Calu3 (cell line): ENCODE measurements at regions not wholly inside any gene's neighbourhood (a gene's known extent, or its start where the extent isn't known, plus 50 kb on each side); places are given as distances from the start of the nearest gene placed in this dataset.
"Not testable (repeated sequence)": the region's sequence is repeated elsewhere in the genome, so short reads cannot be mapped to it uniquely, and the experiment has no call there.

Experiments
- BruUV-seq: library from RNA; stranded (reverse); fragments of 400-500 nt; replicated peaks from 2 replicates; lab custom pipeline; 2021; lab: Mats Ljungman, UMichigan
- CTCF ChIA-PET: fragments of 300-600 bp; sonication (Branson Sonifier 250); formaldehyde crosslinking; loops from one replicate; lab custom pipeline; 2022; ENCODE audit warnings: antibody characterized with exemption; lab: Charles Lee
- DNase-seq: peaks from one replicate; pipeline ENCODE4 v3.0.0; 2022
- H3K27ac Mint-ChIP-seq: one replicate; pipeline ENCODE4 v1.8.0; 2022; ENCODE audit warnings: mixed read lengths; ENCODE audit not compliant: unreplicated experiment
- H3K27me3 Mint-ChIP-seq: one replicate; pipeline ENCODE4 v1.8.0; 2022; ENCODE audit warnings: mixed read lengths; ENCODE audit not compliant: unreplicated experiment
- H3K36me3 Mint-ChIP-seq: one replicate; pipeline ENCODE4 v1.8.0; 2022; ENCODE audit warnings: mild to moderate bottlenecking, moderate library complexity, mixed read lengths; ENCODE audit not compliant: insufficient read depth, unreplicated experiment
- H3K4me1 Mint-ChIP-seq: one replicate; pipeline ENCODE4 v1.8.0; 2022; ENCODE audit warnings: mild to moderate bottlenecking, low read depth, mixed read lengths; ENCODE audit not compliant: unreplicated experiment
- H3K4me3 Mint-ChIP-seq: one replicate; pipeline ENCODE4 v1.8.0; 2022; ENCODE audit warnings: mild to moderate bottlenecking, low read depth, moderate library complexity, mixed read lengths; ENCODE audit not compliant: unreplicated experiment
- H3K9me3 Mint-ChIP-seq: one replicate; pipeline ENCODE4 v1.8.0; 2022; ENCODE audit warnings: low read depth, mixed read lengths; ENCODE audit not compliant: unreplicated experiment
- CTCF ChIP-seq: fragments of 200-600 bp; IDR thresholded peaks from one replicate; pipeline ENCODE4 v1.8.0; 2022; ENCODE audit warnings: antibody characterized with exemption; ENCODE audit not compliant: unreplicated experiment
- intact Hi-C: fragments of 100-400 bp; cut with micrococcal nuclease; formaldehyde crosslinking; loops from one replicate; pipeline ENCODE4 v1.10.0; 2022; ENCODE audit not compliant: unreplicated experiment

- no peak overlapping the region for H3K27ac Mint-ChIP-seq
- H3K36me3 Mint-ChIP-seq: no peaks in the 10 kb centered on the region
- no peaks in the 10 kb centered on the region for H3K4me1 Mint-ChIP-seq
- BruUV-seq: no TSS peak
- no peaks in the 10 kb centered on the region for H3K27me3 Mint-ChIP-seq
- CTCF ChIA-PET: no interaction called here
- no peak for TF ChIP-seq CTCF
- H3K9me3 Mint-ChIP-seq: no peaks in the 10 kb centered on the region
- no peak for DNase-seq
- H3K4me3 Mint-ChIP-seq: no peak overlapping the region
- intact Hi-C loops: no loop called here
Observed at GRCh38 chr3:8352475-8352874, 149.1 kb upstream of the LMCD1 start.

GRCh38 chr3:8353364-8353763, 148.3 kb upstream of the LMCD1 start:
- no TSS peak for BruUV-seq
- H3K27me3 Mint-ChIP-seq: no peaks in the 10 kb centered on the region
- no peaks in the 10 kb centered on the region for H3K36me3 Mint-ChIP-seq
- intact Hi-C loops: no loop called here
- peaks cover 4% of the 10 kb centered on the region for H3K9me3 Mint-ChIP-seq
- no peak overlapping the region for H3K27ac Mint-ChIP-seq
- H3K4me1 Mint-ChIP-seq: no peaks in the 10 kb centered on the region
- CTCF ChIA-PET: no interaction called here
- DNase-seq: no peak
- H3K4me3 Mint-ChIP-seq: no peak overlapping the region
- TF ChIP-seq CTCF: no peak

GRCh38 chr3:8355346-8355745, 146.3 kb upstream of the LMCD1 start:
- no peak overlapping the region for H3K27ac Mint-ChIP-seq
- no peak overlapping the region for H3K4me3 Mint-ChIP-seq
- CTCF ChIA-PET: interaction anchor here (1.0 kb wide), 1 partner anchor 54 kb away, joined by 3 read pairs; no protein-coding TSS in a partner anchor
- intact Hi-C loops: no loop called here
- no peaks in the 10 kb centered on the region for H3K27me3 Mint-ChIP-seq
- TF ChIP-seq CTCF: no peak
- no peaks in the 10 kb centered on the region for H3K4me1 Mint-ChIP-seq
- peaks cover 4% of the 10 kb centered on the region for H3K9me3 Mint-ChIP-seq
- DNase-seq: no peak
- no peaks in the 10 kb centered on the region for H3K36me3 Mint-ChIP-seq
- BruUV-seq: no TSS peak

- H3K9me3 Mint-ChIP-seq, BruUV-seq, CTCF ChIA-PET, H3K36me3 Mint-ChIP-seq, H3K4me3 Mint-ChIP-seq, intact Hi-C loops, DNase-seq, H3K27ac Mint-ChIP-seq, H3K27me3 Mint-ChIP-seq, H3K4me1 Mint-ChIP-seq: not testable (repeated sequence)
Observed at GRCh38 chr3:8356066-8356465, 145.6 kb upstream of the LMCD1 start.

GRCh38 chr3:8357859-8358258, 143.8 kb upstream of the LMCD1 start:
- Mint-ChIP-seq H3K36me3 (no peaks in the 10 kb centered on the region), H3K4me3 (no peak overlapping the region), H3K27ac (no peak overlapping the region), H3K27me3 (no peaks in the 10 kb centered on the region), H3K4me1 (no peaks in the 10 kb centered on the region), H3K9me3 (peaks cover 7% of the 10 kb centered on the region)
- no peak for TF ChIP-seq CTCF
- BruUV-seq: no TSS peak
- CTCF ChIA-PET: no interaction called here
- no peak for DNase-seq
- intact Hi-C loops: no loop called here
